ENCODE measurements at regions not wholly inside any gene's neighbourhood (a gene's known extent, or its start where the extent isn't known, plus 50 kb on each side); places are given as distances from the start of the nearest gene placed in this dataset.

GRCh38 chr2:33924586-33925169 is 325.6 kb upstream of the FAM98A start:
- in situ Hi-C loops (cut with HindIII; ENCODE audit: low pct_ligation_motif_present, low sequenced_read_pairs): no loop called here
- no peak for TF ChIP-seq CTCF (IDR thresholded peaks at IDR 0.05; ENCODE audit: low read depth, low read length, missing control alignments)
- H3K36me3 ChIP-seq (replicated peaks): no peaks in the 10 kb centered on the region

GRCh38 chr2:33917252-33917651 is 318.2 kb upstream of the FAM98A start:
- TF ChIP-seq CTCF (IDR thresholded peaks at IDR 0.05; ENCODE audit: low read depth, low read length, missing control alignments): no peak
- H3K36me3 ChIP-seq (replicated peaks): no peaks in the 10 kb centered on the region
- H3K4me3 ChIP-seq (ENCODE audit: low read depth, low read length): no peak overlapping the region
- no peak for DNase-seq
- in situ Hi-C loops (cut with HindIII; ENCODE audit: low pct_ligation_motif_present, low sequenced_read_pairs): no loop called here
- no peak overlapping the region for H3K27ac ChIP-seq
- no peaks in the 10 kb centered on the region for H3K27me3 ChIP-seq (replicated peaks)

More at GRCh38 chr2:33924586-33925169, 325.6 kb upstream of the FAM98A start:
- DNase-seq: no peak
- Histone ChIP-seq H3K4me3 (ENCODE audit: low read depth, low read length) (no peak overlapping the region), H3K27me3 (replicated peaks) (no peaks in the 10 kb centered on the region), H3K27ac (no peak overlapping the region)

DNA sequence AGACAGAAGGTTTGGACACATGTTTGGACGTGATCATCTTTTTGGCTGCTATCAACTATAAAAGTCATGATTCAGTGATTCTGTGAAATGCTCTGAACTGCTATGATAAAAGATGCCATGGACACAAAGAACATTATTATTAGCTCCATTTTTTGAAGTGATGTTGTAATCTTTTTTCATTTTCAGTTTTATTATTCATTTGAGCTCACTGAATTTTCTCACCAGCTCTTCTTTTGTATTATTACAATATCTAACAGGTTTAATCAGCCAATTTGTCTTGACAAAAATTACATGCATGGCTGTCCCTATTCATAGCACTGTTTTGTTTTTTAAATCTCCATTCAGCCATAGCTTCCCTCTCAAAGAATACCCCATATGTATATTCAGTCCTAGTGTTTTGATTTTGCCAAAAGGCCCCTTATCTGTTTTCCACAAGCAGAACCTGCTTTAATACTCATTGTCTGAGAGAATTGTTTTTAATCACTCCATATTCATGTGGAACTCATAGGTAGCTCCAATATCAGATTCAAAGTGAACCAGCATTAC is 314.0 kb upstream of the FAM98A start:
- in situ Hi-C loops (cut with HindIII; ENCODE audit: low pct_ligation_motif_present, low sequenced_read_pairs): no loop called here
- Histone ChIP-seq H3K27me3 (replicated peaks) (no peaks in the 10 kb centered on the region), H3K36me3 (replicated peaks) (no peaks in the 10 kb centered on the region), H3K27ac (no peak overlapping the region), H3K4me3 (ENCODE audit: low read depth, low read length) (no peak overlapping the region)
- TF ChIP-seq CTCF (IDR thresholded peaks at IDR 0.05; ENCODE audit: low read depth, low read length, missing control alignments): no peak
- no peak for DNase-seq

GRCh38 chr2:33911327-33911726 is 312.2 kb upstream of the FAM98A start:
- Histone ChIP-seq H3K27ac (no peak overlapping the region), H3K27me3 (replicated peaks) (no peaks in the 10 kb centered on the region), H3K36me3 (replicated peaks) (no peaks in the 10 kb centered on the region), H3K4me3 (ENCODE audit: low read depth, low read length) (no peak overlapping the region)
- no peak for TF ChIP-seq CTCF (IDR thresholded peaks at IDR 0.05; ENCODE audit: low read depth, low read length, missing control alignments)
- no peak for DNase-seq
- in situ Hi-C loops (cut with HindIII; ENCODE audit: low pct_ligation_motif_present, low sequenced_read_pairs): no loop called here

GRCh38 chr2:33909945-33910695 is 311.0 kb upstream of the FAM98A start:
- Histone ChIP-seq H3K4me3 (ENCODE audit: low read depth, low read length) (no peak overlapping the region), H3K27me3 (replicated peaks) (no peaks in the 10 kb centered on the region), H3K36me3 (replicated peaks) (no peaks in the 10 kb centered on the region), H3K27ac (no peak overlapping the region)
- DNase-seq: no peak
- in situ Hi-C loops (cut with HindIII; ENCODE audit: low pct_ligation_motif_present, low sequenced_read_pairs): no loop called here
- no peak for TF ChIP-seq CTCF (IDR thresholded peaks at IDR 0.05; ENCODE audit: low read depth, low read length, missing control alignments)

Data from brain microvascular endothelial cell (primary cell).